ENCODE measurements at regions not wholly inside any gene's neighbourhood (a gene's known extent, or its start where the extent isn't known, plus 50 kb on each side); places are given as distances from the start of the nearest gene placed in this dataset.

DNA sequence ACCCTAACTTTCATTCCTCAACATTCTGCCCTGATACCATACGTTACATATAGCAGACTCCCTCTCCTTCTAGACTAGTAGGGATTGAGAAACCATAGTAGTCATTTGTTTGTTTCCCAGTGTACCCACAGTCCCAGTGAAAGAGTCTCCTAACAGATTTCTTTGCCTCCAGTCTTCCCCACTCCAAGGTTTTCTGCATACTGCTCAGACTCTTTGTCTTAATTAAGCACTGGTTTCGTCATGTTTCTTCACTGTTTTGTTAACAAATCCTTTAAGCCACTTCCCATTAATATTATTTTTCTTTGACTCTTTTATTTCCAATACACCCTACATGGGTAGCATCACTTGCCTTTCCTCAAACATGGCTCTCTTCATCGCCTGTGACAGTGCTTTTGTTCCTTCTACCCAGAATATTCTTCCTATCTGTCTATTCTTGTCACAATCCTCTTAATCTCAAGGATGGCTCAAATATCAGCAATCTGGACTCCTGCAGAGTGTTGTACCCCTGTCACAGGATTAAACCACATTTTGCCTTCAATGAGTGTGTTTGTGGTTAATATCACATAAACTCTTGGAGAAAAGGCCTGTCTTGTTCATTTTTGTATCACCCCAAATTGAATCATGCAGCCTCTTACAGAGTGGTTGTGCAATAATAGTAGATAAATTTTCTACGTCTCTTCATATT lies 92.7 kb upstream of the KLF12 start:
- BruUV-seq (replicated peaks), result no TSS peak
- no peak overlapping the region for H3K4me3 ChIP-seq
- no peak for ATAC-seq
- TF ChIP-seq SIX5 (IDR thresholded peaks at IDR 0.05; ENCODE audit: borderline replicate concordance in 1 of 2, insufficient read depth in 1 of 2, low read depth in 1 of 2, low read length in 2 of 2), result no peak
- no peak for TF ChIP-seq GABPB2 (CRISPR knock-in tag; conservative IDR thresholded peaks at IDR 0.05)
- no peak for TF ChIP-seq SIN3B (IDR thresholded peaks at IDR 0.05; ENCODE audit: low read depth)
- no peak for TF ChIP-seq ETV5 (CRISPR knock-in tag; IDR thresholded peaks at IDR 0.05; ENCODE audit: low read depth)
- no peak for TF ChIP-seq ZNF197 (CRISPR knock-in tag; IDR thresholded peaks at IDR 0.05; ENCODE audit: low read depth)
- no peak for TF ChIP-seq ZNF695 (CRISPR knock-in tag; IDR thresholded peaks at IDR 0.05)
- no peak for TF ChIP-seq ZNF354B (CRISPR knock-in tag; IDR thresholded peaks at IDR 0.05)
- TF ChIP-seq, protein P1, sequence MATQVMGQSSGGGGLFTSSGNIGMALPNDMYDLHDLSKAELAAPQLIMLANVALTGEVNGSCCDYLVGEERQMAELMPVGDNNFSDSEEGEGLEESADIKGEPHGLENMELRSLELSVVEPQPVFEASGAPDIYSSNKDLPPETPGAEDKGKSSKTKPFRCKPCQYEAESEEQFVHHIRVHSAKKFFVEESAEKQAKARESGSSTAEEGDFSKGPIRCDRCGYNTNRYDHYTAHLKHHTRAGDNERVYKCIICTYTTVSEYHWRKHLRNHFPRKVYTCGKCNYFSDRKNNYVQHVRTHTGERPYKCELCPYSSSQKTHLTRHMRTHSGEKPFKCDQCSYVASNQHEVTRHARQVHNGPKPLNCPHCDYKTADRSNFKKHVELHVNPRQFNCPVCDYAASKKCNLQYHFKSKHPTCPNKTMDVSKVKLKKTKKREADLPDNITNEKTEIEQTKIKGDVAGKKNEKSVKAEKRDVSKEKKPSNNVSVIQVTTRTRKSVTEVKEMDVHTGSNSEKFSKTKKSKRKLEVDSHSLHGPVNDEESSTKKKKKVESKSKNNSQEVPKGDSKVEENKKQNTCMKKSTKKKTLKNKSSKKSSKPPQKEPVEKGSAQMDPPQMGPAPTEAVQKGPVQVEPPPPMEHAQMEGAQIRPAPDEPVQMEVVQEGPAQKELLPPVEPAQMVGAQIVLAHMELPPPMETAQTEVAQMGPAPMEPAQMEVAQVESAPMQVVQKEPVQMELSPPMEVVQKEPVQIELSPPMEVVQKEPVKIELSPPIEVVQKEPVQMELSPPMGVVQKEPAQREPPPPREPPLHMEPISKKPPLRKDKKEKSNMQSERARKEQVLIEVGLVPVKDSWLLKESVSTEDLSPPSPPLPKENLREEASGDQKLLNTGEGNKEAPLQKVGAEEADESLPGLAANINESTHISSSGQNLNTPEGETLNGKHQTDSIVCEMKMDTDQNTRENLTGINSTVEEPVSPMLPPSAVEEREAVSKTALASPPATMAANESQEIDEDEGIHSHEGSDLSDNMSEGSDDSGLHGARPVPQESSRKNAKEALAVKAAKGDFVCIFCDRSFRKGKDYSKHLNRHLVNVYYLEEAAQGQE (IDR thresholded peaks at IDR 0.05; ENCODE audit: borderline replicate concordance), result no peak
- TF ChIP-seq, protein P1 (CRISPR knock-in tag; IDR thresholded peaks at IDR 0.05; ENCODE audit: low read depth), result no peak
- TF ChIP-seq MCM7 (IDR thresholded peaks at IDR 0.05), result no peak
- TF ChIP-seq ZNF764 (CRISPR knock-in tag; IDR thresholded peaks at IDR 0.05; ENCODE audit: low read depth), result no peak
- no peak for TF ChIP-seq POU5F1 (IDR thresholded peaks at IDR 0.05; ENCODE audit: borderline replicate concordance, low read depth, low read length, partially characterized antibody)
- TF ChIP-seq KLF6 (CRISPR knock-in tag; IDR thresholded peaks at IDR 0.05; ENCODE audit: borderline replicate concordance), result no peak
- TF ChIP-seq FOSL1 (tag; conservative IDR thresholded peaks at IDR 0.05), result no peak
- no peak for TF ChIP-seq MAFG (tag; conservative IDR thresholded peaks at IDR 0.05)

More for the DNA sequence above, 92.7 kb upstream of the KLF12 start:
- H4K20me1 ChIP-seq (replicated peaks; ENCODE audit: control insufficient read depth, insufficient read depth, low read length), result no peaks in the 10 kb centered on the region
- ChIA-PET CTCF (ENCODE audit: low intra/inter-chr PET ratio) (no interaction called here), POLR2A (no interaction called here)
- H3K9me3 ChIP-seq (replicated peaks; ENCODE audit: control insufficient read depth, insufficient read depth, low read depth, low read length), result no peaks in the 10 kb centered on the region
- H3K27me3 ChIP-seq (ENCODE audit: control insufficient read depth in 2 of 2, insufficient read depth in 2 of 2, low read length in 2 of 2), result no peaks in the 10 kb centered on the region
- no peaks in the 10 kb centered on the region for H3K4me1 ChIP-seq (replicated peaks in 1 of 2; ENCODE audit: control insufficient read depth in 2 of 2, insufficient read depth in 2 of 2, low read length in 2 of 2)
- no peak overlapping the region for H3K27ac ChIP-seq (ENCODE audit: extremely low read depth, low read depth, low read length)
- no peak for FAIRE-seq
- H3K9ac ChIP-seq (ENCODE audit: insufficient read depth in 1 of 2, low read depth in 2 of 2, low read length in 2 of 2), result no peak overlapping the region
- WGBS (ENCODE audit: insufficient coverage, low coverage, missing lambda C conversion rate), result 0% methylated on average over 4 of the region's 4 CpGs
- DNase-seq (ENCODE audit: extremely low read depth in 1 of 4, low spot score in 3 of 4), result no peak
- no peaks in the 10 kb centered on the region for H3K79me2 ChIP-seq (ENCODE audit: control insufficient read depth, insufficient read depth, low read length)
- H3K4me2 ChIP-seq (ENCODE audit: insufficient read depth, low read length), result no peak overlapping the region
- H3K36me3 ChIP-seq (ENCODE audit: control insufficient read depth, insufficient read depth, low read length), result no peaks in the 10 kb centered on the region
- intact Hi-C loops (cut with micrococcal nuclease), result no loop called here
- no peak overlapping the region for H2AFZ ChIP-seq (ENCODE audit: low read depth, low read length)
- H3K9me1 ChIP-seq (ENCODE audit: control insufficient read depth, insufficient read depth, low read length), result no peaks in the 10 kb centered on the region
- in situ Hi-C loops (cut with MboI), result no loop called here

Data from K562 (cell line).